GM19240 (cell line): ENCODE measurements at regions not wholly inside any gene's neighbourhood (a gene's known extent, or its start where the extent isn't known, plus 50 kb on each side); places are given as distances from the start of the nearest gene placed in this dataset.
"Not testable (repeated sequence)": the region's sequence is repeated elsewhere in the genome, so short reads cannot be mapped to it uniquely, and the experiment has no call there.

Source experiments
- DNase-seq: peaks from one replicate; pipeline ENCODE4 v3.0.0; 2011; ENCODE audit warnings: low spot score; ENCODE audit not compliant: insufficient read length

DNA sequence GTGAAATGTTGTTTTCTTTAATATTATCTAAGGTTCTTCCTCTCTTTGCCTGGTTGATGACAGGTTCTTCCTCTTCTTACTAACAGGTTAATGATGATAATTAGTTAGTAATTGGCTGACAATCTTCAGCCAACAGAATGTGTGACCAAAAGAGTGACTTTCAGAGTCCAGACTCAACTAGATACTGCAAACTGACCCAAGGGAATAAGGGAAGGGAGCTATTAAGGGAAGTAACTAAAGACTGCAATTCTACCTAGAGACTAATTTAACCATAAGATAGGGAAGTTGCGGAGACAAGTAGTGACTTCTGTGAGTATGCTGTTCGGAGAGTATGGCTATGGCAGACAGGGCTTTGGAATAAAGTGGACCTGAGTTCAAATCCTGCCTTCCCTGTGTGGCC is 127.3 kb upstream of the TACR1 start:
- no peak for DNase-seq

DNA sequence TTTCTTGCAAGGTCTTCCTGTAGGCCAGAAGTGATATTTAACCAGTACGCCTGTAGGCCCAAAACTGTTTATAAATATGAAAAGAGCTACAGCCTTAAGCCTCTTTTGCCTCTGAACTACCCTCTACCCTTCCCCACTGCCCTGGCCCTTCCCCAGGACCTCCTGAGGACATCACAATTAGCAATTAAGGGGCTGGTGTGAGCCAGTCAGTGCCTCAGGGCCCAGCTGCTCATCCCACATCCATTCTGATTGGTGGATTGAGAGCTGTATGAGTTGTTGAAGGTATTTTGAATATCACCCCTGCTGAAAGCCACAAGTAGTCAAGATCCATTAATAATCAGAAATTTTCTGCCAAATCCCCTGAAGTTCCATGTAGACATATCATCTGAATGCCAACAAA is 126.3 kb upstream of the TACR1 start:
- DNase-seq: no peak

DNA sequence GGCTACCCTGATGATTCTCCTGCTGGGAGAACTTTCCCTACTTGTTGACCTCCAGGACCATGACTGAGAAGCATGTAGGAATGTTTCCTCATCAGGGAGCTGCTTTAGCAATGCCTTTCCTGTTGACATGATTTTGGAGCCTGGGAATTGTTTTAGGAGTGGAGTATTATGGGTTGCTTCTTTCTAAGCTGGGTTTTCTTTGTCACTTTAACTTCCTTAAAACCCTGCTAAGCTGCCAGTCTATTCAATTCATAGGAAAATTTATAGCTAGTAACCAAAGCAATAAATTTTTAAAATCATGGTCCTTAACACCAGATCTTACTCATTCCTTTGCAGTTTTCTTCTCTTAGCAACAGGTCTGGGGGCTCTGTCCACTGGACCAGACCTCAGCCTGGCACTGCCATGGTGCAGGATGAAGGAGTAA is 125.6 kb upstream of the TACR1 start:
- no peak for DNase-seq

DNA sequence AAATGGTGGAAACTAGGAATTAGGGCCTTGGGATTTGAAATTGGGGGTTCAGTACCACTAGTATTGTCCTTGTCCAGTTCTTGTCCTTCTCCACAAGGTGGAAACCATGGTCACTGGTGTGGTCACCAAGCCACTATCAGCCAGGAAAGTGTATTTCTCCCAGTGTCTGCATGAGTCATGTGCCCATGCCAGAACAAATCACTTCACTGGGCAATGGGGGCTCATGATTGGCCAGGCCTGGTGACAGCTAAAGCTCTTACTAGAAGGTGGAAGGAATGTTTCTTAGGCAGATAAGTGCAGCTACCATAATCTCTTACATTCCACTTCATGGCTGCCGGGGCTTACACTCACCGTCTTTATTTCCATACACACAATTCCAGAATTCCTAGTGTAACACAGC is 124.8 kb upstream of the TACR1 start:
- DNase-seq: no peak

DNA sequence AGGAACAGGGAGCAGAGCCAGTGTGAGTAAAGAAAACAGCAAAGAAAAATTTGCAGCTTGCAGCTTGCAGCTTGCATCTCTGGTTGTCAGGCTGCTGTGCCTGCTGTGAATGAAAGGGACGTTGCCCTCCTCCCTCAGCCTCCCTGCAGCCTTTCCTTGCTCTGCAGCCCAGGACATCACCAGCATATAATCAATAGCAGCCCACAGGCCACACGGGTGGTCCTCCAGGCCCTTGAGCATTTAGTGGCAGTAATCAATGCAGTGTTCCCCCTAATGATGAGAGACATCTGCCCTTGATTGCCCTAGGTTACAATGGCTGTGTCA is 122.2 kb upstream of the TACR1 start:
- no peak for DNase-seq

DNA sequence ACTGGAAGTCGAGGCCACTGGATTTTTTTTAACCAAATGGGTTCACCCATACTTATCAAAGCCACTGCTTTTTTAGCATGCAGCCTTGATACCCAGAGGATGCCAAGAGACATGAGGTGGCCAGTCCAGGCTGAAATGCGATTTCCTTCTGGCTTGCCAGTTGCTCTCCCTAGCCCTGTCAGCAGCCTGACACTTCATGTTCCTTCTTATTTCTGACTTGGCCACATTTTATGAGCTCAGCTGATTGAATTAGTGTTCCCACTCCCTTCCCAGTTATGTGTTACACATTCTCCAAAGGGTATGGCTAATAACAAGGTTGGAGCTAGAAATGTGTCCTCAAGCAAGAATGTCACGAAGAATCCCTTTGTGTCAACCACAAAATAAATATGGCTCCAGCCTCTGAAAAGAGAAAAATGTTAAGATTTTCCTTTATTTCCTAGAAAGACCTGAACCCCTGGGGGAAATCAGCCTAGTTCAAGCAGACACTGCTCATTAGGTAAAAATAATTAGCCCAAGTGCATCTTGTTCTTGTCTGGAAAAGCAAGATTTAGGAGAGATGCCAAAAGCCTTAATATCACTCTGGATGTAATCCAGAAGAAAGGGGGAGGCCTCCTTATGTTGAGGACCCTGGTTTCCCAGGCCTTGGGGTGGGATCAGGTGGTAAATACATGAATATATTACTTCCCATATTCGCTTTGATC is 121.7 kb upstream of the TACR1 start:
- no peak for DNase-seq

DNA sequence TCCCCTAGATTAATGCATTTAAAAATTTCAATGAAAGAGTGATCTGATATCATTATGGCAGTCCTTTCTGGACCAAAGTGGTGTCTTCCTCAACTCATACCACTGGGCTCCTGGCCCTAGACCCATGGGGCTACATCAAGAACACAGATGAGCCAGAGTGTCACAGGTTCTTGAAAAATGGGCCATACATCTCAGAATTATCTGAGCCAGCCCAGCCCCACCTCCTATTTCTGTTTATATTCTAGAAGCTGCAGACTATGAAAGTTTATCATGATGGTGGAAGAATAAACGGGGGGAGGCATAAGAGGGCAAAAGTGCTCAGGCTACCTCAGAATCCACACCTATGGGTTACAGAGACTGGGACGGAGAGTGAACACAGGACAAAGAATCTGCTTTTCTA is 120.6 kb upstream of the TACR1 start:
- DNase-seq: no peak

DNA sequence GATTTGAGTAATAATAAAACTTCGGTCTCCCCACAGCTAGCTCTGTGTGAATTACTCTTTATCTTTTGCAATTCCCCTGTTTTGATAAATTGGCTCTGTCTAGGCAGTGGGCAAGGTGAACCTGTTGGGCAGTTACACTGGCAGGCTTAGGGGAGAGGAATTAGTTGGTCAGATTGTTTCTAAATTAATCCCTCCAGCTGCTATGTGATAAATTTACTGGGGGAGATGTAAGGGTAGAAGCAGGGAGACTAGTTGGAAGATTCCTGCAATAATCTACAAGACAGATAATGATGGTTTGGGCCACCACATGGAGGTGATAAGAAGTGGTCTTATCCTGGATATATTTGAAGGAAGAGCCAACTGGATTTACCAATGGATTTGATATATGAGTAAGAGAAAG is 118.5 kb upstream of the TACR1 start:
- DNase-seq: no peak

DNA sequence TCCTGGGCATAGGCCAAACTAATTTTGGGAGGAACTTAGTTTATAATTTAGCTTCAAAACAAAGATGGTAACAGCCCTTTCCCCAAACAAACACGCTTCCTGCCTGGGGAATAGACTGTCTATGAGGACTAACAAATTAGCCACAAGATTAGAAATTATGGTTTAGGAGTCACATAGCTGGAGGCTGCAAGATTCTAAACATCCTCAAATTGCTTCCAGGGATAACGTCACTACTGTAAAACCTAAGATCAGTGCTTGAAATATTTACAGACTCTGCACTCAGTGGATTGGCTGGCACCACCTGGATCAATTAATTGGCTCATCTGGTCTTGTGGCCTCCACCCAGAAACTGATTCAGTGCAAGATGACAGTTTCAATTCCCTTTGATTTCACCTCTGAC is 118.0 kb upstream of the TACR1 start:
- DNase-seq: no peak

DNA sequence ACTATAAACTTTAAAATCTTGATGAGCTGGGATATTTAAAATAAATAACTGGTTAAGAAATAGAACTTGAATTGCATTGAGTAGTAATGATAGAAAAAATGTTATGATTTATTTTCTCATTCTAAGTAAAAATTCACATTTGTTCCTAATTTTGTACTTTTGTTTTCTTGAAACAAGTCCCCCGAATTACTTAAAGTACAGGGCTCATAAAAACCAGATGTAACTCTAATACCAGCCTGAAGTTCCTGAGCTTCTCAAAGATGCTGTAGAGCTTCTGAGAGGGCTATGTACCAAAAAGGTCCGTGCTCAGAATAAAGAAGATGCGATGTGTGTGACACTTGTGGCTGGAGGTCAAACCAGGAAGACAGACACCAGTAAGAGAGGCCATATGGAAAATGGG is 116.1 kb upstream of the TACR1 start:
- DNase-seq: no peak

DNA sequence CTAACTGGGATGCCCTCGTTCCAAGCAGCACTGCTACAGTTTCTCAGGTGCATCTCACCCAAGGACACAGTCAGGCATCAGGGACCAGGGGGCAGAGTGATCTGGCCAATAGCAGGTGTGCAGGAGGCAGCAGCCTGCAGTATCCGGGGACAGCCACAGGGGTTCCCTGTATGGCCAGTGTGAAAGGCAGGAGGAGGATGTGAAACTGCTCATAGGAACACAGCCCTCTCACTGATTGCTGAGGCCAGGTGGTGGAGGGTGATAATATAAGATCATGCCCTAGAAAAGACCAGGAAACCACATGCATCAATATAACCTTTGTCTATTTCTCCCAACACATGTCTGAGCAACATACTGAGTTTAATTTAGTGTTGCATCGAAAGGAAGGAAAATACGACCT is 112.7 kb upstream of the TACR1 start:
- DNase-seq: peak; percentile 47

DNA sequence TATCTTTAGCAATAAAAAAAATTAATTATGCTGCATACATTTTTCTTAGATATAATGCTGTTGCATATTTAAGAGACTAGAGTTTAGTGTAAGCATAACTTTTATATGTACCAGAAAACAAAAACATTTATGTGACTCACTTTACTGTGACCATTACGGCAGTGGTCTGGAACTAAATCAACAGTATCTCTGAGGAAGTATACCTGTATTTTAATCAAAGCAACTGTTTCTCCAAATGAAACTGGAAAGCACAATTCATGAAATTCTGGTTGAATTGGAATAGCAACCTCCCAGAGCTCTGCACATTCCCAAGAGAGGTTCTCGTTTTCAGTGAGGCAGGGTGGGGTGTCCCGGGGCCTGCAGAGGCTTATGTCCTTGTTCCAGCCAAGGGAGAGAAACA is 112.2 kb upstream of the TACR1 start:
- DNase-seq: no peak

DNA sequence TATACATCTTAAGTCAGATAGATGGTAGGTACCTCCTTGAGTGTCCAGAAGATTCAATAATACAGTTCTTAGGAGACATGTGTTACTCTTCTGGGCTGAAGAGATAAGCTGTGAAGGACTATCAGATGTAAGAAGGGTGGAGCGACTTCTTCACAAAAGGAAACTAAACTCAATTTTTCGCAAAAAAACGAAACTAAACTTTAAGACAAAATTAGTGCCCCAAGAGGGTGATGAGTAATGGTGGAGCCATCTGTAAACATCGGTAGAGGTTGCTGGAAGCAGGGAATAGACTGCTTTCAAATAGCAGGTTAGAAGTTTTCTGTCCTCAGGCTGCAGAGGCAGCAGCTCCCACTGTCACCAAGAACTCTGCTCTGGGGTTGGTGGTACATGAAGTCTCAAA is 111.6 kb upstream of the TACR1 start:
- DNase-seq: no peak

DNA sequence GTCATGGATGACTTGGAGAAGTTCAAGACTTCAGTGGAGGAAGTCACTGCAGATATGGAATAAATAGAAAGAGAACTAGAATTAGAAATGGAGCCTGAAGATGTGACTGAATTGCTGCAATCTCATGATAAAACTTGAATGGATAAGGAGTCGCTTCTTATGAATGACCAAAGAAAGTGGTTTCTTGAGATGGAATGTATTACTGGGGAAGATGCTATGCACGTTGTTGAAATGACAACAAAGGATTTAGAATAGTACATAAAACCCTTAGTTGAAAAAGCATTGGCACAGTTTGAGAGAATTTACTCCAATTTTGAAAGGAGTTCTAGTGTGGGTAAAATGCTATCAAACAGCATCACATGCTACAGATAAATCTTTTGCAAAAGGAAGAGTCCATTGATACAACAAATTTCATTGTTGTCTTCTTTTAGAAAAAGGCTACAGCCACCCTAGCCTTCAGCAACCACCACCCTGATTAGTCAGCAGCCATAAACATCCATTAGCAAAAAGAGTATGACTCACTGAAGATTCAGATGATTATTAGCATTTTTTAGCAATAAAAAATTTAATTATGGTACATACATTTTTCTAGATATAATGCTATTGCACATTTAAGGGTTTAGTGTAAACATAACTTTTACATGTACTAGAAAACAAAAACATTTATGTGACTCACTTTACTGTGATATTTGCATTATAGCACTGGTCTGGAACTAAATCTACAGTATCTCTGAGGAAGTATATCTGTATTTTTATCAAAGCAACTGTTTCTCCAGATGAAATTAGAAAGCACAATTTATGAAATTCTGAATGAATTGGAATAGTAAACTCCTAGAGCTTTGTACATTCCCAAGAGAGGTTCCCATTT is 110.5 kb upstream of the TACR1 start:
- DNase-seq: no peak

DNA sequence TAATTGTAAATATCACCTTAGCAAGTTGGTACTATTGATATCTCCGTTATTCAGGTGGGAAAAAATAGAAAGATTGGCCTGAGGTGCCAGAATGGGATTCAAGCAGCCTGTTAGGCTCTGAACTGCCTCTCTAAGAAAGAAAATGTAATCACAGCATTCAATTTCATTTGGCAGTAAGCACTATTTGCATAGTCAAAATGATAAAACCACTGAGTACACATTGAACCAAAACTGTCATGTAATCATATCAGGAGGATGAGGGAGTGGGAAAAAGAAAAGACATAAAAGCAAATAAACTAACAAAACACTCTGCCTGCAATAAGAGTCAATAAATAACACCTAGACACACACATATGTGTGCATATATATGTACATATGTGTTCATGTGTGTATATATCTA is 103.9 kb upstream of the TACR1 start:
- DNase-seq: no peak

DNA sequence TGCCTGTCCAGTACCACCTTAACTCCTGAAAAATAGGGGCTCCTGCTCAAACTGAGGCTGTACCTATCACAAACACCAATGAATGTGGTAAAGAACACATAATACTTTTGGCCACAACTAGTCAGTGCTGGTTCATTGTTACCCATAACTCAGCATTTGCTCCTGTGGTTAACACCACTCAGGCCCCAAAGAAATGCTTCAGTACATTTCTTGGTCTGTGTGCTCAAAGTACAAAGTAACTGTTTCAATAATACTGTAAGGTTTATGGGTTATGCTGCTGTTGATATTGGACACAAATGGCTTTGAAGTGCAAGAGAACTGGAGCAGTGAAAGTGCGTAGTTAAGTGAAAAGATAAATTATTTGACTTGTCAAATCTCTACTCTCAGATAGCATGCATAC is 95.0 kb upstream of the TACR1 start:
- DNase-seq: no peak

DNA sequence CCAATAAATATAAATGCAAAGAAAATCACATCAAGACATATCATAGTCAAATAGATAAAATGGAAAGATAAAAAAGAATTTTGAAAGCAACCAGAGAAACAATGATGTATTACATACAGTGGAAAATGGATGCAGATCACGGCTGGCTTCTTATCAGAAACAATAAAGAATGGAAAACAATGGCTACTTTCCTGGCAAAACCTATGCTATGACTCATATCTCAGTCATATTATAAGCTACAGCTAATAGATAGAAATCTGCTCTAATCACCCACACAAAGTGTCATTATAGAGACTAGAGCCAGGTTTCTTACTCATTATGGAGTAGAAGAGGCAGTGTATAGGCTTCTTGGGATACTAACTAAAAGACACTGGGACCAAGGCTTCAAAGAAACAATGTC is 93.5 kb upstream of the TACR1 start:
- DNase-seq: no peak

DNA sequence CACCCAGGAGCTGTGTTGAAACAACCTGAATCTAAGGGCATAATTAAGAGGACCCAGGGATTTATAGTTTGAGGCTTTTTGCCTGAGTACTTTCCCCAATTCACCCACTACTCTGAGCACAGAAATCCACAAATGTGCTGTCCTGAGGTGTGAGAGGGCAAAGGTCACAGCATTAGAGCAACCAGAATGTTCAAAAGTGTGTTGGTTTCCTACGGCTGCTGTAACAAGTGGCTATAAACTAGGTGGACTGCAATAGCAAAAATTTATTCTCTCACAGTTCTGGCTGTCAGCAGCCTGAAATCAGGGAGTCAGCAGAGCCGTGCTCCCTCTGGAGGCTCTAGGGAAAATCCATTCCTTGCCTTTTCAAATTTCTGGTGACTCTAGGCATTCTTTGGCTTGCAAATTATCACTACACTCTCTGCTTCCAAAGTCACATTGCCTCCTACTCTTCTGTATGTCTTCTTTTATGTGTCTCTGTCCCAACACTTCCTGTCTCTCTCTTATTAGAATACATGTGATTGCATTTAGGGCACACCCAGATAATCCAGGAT is 91.4 kb upstream of the TACR1 start:
- no peak for DNase-seq

DNA sequence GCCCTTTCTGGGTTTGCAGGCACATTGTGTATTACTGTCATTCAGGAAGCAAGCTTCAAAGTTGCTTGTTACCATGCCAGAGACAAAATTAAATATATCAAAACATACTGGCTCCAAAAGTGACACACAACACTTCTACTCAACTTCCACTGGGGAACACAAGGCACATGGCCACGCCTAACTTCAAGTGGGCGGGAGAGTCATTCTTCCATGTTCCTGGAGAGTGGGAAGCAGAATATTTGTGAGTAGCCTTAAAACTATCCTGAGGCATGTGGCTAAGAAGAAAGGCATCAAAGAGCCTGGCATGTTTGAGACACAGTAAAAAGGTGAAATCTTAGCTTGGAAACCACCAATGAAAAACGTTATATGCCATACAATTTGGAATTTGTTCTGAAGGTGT is 90.5 kb upstream of the TACR1 start:
- no peak for DNase-seq

DNA sequence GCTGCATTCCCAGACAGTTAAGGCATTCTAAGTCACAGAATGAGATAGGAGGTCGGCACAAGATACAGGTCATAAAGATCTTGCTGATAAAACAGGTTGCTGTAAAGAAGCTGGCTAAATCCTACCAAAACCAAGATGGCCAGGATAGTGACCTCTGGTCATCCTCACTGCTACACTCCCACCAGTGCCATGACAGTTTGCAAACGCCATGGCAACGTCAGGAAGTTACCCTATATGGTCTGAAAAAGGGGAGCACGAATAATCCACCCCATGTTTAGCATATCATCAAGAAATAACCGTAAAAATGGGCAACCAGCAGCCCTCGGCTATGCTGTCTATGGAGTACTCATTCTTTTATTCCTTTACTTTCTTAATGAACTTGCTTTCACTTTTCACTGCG is 89.9 kb upstream of the TACR1 start:
- not testable (repeated sequence) for DNase-seq

DNA sequence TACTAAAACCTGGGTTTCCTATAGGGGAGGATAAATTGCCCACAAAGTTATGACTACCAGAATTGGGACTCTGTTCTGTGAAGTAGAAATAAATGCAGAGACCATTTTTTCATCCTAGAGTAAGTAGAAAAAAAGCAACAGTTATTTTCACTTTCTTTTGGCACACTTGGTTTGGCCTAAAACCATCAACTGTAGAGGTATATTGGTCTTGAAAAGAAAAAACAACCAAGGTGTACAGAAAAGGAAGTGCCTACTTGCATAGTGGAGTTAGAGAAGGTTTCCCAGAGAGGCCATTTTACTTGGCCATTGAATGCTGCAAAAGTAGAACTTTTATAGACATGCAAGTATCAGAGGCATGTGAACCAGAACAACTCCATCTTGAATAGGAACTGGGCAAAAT is 89.4 kb upstream of the TACR1 start:
- no peak for DNase-seq

DNA sequence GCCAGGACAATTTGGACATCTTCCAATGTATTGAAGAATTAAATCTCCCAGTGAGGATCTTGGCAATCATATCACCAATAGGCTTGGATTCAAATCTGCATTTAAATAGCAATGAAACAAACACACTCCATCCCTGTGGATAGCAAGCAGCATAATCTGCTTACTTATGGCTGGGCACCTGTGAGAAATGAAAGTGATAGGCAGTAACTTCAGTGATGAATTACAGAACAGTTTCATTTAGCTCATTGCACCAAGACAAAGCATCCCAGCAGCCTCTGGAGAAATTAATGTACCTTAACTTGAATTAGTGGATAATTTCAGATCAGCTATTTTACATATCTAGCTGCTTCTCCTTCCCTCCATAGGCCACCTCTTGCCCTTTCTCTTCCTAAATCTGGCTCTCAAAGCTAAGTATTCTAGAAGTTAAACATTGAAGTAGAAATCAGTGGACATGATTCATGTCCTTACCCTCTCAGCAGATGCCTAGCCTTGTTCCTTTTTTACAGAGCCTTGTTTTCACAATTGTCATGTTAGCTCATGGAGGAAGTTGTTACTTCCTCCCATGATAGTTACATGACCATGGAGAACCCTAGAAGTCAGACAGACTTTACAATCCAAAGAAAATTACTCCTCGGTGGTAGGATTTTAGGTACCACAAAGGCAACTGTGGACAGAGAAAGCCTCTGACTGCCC is 88.5 kb upstream of the TACR1 start:
- no peak for DNase-seq
